GM12873 (cell line): ENCODE measurements at regions not wholly inside any gene's neighbourhood (a gene's known extent, or its start where the extent isn't known, plus 50 kb on each side); places are given as distances from the start of the nearest gene placed in this dataset.

Experiments used
- TF ChIP-seq, protein P1 (sequence below): IDR thresholded peaks from 2 replicates; pipeline ENCODE4 v1.5.1; 2012; ENCODE audit warnings: low read depth, mild to moderate bottlenecking, moderate library complexity, low read length, control low read depth; ENCODE audit not compliant: insufficient read depth; ENCODE audit errors: missing control alignments

DNA sequence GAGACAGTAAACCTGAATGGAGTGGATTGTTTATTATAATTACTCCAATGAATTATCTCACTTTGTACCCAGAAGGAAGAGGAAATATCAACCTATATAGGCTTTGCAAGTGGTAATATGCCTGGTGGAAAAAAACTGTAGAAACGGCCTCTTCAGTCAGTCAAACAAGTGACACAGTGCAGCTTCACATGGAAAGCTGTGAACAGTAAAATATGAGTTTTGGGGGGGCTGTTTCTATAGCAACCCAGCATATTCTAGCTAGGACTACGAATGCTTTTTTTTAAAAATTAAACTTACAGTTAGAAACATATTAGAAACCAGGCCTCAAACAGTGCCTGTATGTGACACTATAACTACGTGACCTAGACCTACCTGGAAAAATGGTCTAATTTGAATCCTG, 150.1 kb downstream of the PPP1R2C start:
- TF ChIP-seq, protein P1, sequence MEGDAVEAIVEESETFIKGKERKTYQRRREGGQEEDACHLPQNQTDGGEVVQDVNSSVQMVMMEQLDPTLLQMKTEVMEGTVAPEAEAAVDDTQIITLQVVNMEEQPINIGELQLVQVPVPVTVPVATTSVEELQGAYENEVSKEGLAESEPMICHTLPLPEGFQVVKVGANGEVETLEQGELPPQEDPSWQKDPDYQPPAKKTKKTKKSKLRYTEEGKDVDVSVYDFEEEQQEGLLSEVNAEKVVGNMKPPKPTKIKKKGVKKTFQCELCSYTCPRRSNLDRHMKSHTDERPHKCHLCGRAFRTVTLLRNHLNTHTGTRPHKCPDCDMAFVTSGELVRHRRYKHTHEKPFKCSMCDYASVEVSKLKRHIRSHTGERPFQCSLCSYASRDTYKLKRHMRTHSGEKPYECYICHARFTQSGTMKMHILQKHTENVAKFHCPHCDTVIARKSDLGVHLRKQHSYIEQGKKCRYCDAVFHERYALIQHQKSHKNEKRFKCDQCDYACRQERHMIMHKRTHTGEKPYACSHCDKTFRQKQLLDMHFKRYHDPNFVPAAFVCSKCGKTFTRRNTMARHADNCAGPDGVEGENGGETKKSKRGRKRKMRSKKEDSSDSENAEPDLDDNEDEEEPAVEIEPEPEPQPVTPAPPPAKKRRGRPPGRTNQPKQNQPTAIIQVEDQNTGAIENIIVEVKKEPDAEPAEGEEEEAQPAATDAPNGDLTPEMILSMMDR, result no peak

DNA sequence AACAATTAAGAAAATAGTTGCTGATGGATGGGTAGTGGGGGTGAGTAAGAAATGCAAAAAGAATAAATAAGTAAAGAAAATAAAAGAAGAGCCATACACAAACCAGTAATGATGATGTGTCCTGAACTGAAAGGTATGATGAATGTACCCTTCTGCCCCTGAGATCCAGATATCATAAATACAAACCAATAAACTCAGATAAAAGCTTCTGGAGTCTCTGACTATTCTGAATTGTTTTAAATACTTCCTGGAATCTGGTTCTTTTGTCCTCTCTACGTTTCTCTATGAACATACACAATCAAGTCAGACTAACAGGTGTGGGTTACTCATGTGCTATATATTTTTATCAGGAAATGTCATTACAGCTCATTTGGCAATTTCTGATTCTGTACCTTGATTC, 153.4 kb downstream of the PPP1R2C start:
- TF ChIP-seq, protein P1, result no peak

DNA sequence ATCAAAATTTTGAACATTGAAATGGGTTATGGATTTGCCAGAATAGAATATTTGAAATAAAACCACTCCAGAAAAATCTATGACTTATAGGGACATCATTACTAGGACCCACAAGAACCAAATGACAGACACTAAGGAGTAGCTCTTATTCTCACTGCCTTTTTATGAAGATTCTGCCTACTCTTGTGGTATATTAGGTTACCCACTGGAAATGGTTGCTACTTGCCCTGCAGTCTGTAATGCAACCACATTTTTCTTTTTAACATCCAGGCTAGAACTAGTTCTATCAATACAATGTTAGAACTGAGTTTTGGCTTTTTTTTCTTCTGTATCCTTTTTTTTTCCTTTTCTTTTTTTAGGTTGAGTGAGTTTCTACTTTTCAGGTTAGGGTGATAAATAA, 158.9 kb downstream of the PPP1R2C start:
- TF ChIP-seq, protein P1, result no peak

DNA sequence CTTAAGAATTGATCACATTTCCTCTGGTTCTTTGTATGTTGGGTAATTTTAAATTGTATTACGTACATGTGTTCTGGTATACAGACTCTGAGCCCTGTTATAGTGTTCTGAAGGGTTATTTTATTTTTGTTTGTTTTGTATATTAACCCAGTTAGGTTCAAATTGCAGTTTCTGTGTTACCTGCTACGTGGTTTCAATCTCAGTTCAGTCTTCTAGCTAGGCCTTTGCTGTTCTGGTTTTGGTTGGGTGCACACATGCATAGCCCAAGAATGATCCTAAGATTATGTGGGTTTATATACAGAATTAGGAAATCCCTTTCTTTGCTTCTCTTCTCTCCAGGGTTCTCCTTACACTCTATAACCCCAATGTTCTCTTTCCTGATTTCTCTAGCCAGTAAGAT, 161.0 kb downstream of the PPP1R2C start:
- TF ChIP-seq, protein P1, result no peak

DNA sequence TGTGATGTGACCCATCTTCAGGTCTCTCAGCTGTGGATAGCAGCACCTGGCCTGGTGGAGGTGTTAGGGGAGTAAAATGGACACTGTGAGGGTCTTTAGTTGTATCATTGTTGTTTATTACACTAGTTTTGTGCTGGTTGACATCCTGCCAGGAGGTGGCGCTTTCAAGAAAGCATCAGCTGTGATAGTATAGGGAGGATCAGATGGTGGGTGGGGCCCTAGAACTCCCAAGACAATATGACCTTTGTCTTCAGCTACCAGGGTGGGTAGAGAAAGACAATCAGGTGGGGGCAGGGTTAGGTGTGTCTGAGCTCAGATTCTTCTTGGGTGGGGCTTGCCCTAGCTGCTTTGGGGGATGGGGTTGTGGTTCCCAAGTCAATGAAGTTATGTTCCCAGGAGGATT, 162.8 kb downstream of the PPP1R2C start:
- TF ChIP-seq, protein P1, result peak; percentile 57

DNA sequence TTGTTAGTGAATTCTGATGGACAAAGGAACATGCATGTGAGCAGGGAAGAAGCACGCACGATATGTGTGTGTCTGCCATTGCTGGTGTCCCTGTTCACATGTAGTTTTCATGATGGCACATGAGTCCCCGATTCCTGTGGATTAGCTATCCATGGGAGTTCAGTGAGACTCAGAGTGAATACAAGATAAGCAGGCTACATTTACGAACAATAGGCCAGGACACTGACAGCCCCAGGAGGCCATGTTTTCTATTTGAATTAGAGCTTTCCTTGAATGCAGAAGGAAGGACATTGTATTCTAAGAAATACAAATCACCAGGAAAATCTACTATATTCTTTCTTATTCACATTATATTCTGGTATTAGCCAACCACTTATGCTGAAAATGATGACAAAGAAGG, 171.4 kb downstream of the PPP1R2C start:
- TF ChIP-seq, protein P1, result no peak

DNA sequence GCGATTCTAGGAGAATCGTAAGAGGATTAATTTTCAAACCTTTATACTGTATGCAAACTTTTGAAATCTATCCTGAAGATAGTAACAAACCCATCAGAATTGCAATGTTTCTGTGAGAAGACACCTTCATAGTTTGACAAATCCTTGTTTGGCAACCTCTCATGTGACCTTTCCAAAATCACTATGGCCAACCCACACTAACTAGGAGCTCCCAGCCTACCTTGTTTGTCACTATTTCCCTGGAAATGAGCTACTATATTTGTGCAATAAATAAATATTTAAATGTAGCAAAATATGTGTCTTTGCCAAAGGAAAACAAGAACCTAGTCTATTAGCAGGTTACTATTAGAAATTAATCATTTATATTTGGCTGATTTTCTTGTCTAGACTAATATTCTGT, 173.7 kb downstream of the PPP1R2C start:
- TF ChIP-seq, protein P1, result no peak

DNA sequence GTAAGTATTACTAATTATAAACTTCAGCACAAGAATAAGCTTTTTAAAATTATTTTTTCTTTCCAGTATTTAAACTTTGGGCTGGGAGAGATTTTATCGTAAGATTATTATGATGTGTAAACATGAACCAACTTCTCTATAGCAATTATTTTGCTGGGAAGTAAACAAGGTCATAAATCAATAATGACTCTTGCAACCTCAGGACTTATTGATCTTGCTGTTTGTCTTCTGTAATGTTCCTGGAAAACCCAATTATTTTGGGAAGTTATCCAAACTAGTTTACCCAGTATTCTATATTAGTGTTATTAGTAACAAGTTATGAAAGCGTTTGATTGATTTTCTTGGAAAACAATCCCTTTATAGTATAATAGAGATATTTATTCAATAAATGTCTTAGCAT, 174.9 kb downstream of the PPP1R2C start:
- TF ChIP-seq, protein P1, result no peak
